Stomach (tissue), 4 donors: ENCODE measurements at regions not wholly inside any gene's neighbourhood (a gene's known extent, or its start where the extent isn't known, plus 50 kb on each side); places are given as distances from the start of the nearest gene placed in this dataset.

ENCODE experiments used
- CTCF ChIP-seq, 7 experiments: fragments of 450-650 bp in 4 of 7; fragments of 200-600 bp in 3 of 7; sonication (generic) in 3 of 7; IDR thresholded peaks; one replicate each; pipeline ENCODE4 v1.5.1; 2016 to 2019; ENCODE audit warnings: antibody characterized with exemption in 7 of 7, control low read depth in 2 of 7, mild to moderate bottlenecking in 1 of 7
- EP300 ChIP-seq: sonication (generic); formaldehyde crosslinking; IDR thresholded peaks from one replicate; pipeline ENCODE4 v1.6.1; 2017; ENCODE audit warnings: antibody characterized with exemption
- POLR2A ChIP-seq, 4 donors: fragments of 450-650 bp; IDR thresholded peaks; one replicate each; pipeline ENCODE4 v1.6.1; 2016; ENCODE audit warnings: antibody characterized with exemption in 4 of 4, control low read depth in 2 of 4, mild to moderate bottlenecking in 1 of 4, moderate library complexity in 1 of 4
- POLR2AphosphoS5 ChIP-seq, 3 donors: sonication (generic); formaldehyde crosslinking; IDR thresholded peaks; one replicate each; pipeline ENCODE4 v1.6.1; 2016; ENCODE audit warnings: antibody characterized with exemption in 3 of 3

- TF ChIP-seq CTCF (IDR thresholded peaks at IDR 0.05) (no peak), POLR2A (IDR thresholded peaks at IDR 0.05) (no peak), POLR2AphosphoS5 (IDR thresholded peaks at IDR 0.05) (no peak), EP300 (no peak)
Observed at GRCh38 chr1:208326033-208326432, 81.8 kb upstream of the PLXNA2 start.
